Activated T-cell treated with anti-CD3 and anti-CD28 coated beads, Interleukin-2, amount 50 U/mL, for 48 hours (primary cell): ENCODE measurements at regions not wholly inside any gene's neighbourhood (a gene's known extent, or its start where the extent isn't known, plus 50 kb on each side); places are given as distances from the start of the nearest gene placed in this dataset.
A peak's percentile ranks its signal among the peaks of the same experiment; 100 is the strongest.

Experiments used
- DNase-seq, 2 experiments: peaks; one replicate each; pipeline ENCODE4 v3.0.0-alpha.2; 2020

DNA sequence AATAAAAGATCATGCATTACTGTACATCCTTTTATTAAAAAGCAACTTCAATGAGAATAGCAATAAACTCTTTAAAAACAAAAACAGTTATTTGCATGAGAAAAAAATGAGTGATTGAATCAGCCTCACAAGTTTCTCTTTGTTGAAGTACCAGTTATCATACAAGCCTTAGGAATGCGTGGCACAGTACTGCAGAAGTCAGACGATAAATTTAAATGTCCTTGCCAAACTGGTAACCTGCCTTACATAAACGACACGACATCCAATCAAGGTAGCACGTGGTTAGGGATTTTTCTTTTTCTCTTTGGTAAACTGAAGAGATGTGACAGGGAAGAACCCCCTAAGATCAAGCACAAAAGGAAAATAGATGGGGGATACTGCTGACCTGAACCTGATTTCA is 251.0 kb downstream of the KLF12 start:
- no peak for DNase-seq

DNA sequence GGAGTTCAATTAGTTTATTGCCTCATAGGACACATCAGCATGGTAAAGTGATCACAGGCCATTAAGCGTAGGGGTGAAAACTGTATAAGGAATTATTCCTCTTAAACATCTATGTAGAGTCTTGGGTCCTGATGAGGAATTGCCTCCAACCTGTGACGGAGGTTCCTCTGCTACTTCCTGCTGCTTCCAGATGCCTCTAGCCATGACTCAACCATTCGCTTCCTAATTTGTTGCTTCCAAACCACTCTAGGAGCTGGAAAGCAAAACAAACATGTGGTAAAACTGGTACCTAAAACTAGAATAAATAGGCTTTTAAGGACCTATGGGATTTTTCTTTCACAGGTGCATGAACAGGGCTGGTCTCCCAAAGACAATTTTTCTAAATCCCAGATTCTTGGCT is 253.8 kb downstream of the KLF12 start:
- DNase-seq: no peak

DNA sequence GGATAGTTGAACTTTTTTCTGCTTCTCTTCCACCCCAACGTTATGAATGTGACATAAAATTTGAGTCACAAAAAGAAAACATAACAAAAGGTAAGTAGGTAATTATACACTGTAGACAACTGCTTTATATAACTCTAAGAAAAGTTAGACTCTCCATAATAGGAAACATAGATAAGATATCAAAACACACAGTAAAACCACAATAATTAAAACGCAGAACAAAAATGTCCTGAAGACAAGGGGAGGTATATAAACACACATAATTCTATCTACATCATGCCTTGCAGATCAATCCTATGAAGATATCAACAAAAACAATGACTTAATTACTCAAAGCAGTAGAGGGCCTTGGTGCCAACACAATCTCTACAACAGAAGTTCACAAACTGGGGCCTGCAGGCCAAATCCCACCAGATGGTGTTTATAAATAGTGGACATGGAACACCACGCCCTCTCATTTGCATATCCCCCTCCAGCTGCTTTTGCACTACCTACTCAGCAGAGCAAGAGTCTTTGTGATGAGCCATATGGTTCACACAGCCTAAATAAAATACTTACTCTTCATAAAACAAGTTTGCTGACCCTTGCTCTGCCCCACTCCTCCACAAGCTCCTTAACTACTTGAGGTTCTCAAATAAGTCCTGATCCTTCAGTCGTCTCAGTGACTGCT is 254.7 kb downstream of the KLF12 start:
- no peak for DNase-seq

DNA sequence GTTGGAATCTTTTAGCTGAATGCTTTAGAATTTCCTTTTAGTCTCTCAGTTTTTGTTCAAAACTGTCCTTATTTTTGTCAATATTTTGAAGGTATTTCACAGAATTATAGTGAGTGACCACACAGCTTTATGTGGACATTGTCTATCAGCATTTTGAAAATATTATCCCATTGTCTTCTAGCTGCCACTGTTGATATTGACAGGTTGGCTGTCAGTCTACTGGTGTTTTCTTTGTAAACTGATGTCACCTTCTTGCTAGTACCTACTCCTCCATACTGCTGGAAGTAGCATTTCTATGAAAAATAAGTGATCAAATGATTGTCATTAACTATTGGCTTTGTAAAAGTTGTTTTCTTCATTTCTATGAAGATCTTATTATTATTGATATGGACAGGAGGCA is 256.8 kb downstream of the KLF12 start:
- DNase-seq: no peak

DNA sequence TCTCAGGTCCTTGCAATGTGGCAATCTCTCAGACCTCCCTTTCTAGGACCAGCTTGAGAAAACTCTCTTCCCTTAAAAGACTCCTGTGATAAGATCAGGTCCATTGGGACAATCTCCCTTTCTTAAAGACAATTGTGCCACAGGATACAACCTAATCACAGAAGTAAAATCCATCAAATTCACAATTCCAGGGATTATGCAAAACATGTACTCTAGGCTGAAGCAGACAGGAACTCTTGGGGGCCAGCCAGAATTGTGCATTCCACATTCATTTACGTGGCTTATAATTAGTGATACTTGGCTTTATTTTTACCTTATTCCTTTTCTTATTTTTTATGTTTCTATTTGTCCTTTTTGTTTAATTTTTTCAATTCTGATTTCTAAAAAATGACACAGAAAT is 257.9 kb downstream of the KLF12 start:
- DNase-seq: no peak

DNA sequence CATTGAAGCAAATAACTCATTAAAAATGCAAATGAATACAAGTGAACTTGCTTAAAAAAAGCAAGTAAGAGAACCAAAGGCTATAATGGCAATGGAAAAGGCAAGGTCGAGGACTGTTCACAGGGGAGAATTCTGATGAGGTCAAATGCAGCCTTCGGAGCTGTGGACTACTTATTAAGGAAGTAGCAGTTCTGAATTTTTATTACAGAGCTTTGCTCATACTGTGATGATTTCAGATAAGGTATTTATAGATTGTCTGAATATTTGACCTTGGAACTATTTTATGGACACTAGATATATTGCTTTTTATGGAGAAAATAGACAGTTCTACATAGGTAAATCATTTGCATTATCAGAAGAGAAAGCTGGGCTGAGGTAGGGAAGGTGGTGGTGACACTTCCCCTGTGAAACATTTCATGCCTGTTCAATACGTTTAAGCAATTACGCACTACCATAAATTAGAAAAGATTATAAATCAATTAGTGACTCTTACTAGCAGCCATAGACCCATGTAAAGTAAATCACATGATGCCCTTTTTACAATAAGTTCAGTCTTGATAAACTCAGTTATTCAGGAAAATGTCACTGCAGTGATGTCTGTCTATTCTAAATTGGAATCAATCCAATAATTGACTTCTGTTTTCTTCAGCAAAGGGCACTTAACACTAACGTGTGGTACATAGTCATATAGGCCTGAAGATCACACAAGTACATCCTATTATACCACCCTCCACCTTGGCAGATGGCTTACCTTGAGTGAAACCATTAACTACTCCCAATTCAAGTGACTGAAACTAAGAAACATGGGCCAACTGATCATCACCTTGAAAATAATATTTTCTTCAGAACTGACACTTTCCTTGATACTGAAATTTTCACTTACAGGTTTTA is 260.0 kb downstream of the KLF12 start:
- no peak for DNase-seq

DNA sequence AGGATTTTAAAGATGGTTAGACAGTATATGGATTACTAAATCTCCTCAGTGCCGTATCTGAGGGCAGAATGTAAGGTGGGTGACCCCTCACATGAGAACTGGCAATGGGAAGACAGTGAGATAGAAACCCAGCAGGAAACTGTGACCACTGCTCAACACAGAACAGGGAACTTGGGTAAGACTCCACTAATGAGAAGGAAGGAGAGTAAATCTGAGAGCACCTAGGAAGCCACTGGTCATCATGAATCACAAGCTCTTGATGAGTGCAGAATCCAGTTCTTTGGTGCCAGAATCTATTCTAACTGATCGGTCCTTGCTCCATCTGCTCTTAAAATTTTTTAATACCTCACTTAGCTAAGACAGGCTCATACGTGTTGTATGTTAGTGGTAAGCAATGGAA is 261.8 kb downstream of the KLF12 start:
- no peak for DNase-seq

DNA sequence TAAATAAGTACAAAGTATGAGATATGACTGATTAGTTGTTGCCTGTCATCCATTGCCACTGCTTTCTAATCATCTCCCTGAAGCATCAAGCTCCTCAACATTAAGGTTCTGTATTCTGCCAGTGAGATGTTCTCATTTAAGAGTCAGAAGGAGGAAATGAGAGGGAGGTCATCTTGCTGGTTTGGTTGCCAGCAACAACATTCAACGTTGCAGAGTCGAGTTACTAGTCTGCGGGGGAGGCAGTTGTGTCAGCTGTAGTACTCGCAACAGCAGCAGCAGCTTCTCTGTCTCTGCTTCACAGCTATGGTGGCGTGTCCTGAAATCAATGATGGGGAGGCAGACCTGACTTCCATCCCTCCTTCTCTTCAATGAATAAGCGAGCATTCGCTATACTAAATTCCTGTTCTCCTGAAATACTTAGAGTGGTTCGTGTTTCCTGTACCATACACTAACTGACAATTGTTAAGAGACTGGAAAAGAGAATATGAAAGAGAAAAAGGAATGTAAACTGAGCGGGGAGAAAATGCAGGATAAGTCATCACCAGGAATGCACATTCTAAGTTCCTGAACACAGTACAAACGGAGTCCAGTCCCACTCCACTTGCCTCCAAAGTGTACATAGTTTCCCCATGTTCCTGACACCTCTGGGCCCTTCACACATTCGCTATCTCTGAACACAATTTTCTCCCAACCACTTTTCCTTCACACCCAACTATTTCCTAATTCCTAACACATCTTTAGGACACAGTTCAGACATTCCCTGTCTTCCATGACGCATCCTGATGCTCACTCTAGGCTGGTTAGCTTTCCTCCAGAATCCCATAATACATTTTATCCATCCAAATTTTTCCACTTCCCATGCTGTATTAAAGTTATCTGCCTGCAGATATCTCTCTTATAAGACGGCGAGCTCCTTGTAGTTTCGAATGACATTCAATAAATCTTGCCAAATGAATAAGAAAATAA is 263.0 kb downstream of the KLF12 start:
- DNase-seq: peak in 1 of 2 experiments; percentile 32

DNA sequence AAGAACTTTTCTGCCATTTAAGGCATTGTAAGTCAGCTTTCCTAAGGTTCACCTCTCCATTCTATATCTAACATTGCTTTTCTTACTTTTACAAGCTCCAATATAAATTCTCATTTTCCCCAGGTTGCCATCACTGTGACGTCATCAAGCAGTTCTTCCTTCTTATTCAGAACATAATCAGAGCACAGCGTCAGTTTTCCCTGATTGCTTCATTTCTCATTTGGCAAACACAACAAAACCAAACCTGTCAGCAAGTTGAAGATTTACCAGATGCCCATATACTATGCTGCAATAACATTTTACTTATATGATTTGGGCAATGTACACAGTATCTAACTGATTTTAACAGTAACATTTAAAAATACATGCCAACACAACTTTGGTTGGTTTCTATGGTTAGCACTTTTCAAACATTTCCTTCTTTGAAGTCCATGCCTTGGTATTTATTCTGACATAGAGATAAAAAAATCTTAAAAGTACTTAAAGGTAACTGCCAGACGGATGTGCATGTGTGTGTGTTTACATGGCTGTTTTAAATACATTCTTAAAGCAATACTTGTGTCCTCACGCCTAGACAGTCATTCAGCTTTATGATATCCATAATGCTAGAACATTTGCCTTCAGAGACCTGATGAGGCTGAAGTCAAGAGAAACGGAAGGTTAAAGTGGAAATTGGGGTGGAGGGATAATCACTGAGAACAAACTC is 264.0 kb downstream of the KLF12 start:
- DNase-seq: no peak

DNA sequence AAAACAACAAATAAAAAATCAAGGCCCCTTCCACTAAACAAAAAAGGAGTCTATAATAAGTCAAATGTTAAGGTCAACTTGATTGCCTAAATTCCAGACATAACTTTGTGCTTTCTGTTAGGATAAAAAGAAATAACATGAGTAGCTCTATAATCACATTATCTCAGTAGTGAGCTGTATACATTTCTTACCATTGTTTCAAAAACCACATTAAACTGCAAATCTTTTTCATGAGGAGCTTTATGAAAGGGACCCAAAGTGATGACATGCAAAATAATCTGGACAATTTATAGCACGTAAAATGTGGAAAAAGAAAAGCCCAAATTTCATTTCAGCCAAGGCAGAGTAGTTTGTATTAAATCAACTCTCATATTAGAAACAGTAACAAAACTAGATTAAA is 269.2 kb downstream of the KLF12 start:
- DNase-seq: no peak

DNA sequence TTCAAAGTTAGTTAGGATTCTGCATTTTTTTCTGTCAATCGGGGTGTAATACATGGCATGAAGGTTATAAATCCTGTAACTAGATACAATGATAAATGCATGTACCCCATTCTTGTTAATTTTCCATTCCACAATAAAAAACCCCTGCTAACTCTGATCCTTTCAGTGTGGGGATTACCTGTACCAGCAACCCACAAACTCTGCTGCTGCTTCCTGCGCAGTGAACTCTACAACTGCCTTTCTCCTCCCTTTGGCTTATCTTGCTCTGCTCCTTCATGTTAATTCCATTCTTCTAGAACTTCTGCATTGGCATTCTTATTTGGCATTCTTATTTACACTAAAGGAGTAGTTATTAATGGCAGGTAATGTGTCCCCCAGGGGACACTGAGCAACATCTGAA is 273.1 kb downstream of the KLF12 start:
- no peak for DNase-seq

DNA sequence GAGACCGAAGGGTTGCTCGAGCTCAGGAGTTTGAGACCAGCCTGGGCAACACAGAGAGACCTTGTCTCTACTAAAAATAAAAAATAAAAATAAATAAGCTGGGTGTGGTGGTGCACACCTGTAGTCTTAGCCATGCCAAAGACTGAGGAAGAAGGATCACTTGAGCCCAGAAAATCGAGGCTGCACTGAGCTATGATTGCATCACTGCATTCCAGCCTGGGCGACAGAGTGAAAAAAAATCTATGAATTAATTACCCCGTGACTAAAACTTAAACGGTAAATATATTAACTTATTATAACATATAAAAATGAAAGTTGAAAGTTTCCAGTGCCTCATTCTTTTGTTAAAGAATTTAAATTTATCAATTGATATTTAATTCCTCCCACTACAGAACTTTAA is 273.7 kb downstream of the KLF12 start:
- DNase-seq: no peak

DNA sequence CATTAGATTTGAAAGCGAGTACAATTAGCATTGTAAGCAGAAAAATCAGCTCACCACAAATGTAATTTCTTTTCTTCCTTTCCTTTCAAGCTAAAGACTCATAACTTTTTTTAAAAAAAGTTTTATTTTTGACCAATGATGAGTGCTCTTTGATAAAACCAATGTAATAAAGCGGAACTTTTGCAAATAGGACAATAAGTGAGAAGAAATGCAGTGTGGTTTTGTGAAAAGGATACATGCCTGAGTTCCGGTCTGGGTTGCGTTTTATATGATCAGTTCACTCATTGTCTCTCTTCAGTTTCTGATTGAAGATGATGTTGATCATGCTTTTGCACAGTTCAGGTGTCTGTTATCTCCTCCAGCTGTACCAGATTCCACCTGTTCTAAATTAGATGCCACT is 274.4 kb downstream of the KLF12 start:
- no peak for DNase-seq

DNA sequence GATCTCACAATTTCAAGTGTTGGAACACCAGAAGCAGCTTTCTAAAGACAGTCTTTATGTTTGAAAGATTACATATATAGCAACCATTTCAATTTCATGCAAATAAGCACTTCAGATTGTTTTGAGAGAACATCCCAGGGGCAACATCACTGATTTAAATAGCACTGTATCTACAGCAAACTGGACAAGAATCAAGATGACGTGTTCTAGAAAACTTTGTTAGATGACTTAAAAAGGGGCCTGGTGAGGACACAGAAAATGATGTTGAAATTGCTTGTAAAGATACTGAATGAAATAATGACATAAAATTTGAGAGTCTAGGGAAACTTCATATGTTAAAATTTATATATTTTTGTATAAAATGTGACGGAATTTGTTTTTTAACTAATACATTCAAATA is 277.1 kb downstream of the KLF12 start:
- DNase-seq: no peak

DNA sequence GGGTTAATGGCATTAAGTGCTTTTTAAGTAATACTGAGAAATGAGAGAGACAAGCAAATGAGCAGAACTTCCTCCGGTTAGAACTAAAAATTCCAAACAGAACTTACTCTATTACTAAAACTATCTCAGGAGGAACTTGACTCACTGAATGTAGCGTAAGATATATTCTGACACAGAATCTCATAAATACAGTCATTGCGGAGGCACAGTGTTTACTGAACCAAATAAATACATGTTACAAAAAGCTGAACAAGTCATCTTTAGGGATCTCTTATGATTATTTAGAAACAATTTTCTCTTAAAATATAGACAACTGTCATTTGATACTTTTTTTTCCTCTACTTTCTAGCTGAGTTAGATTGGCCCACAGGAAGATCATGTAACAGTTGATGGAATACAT is 283.1 kb downstream of the KLF12 start:
- DNase-seq: no peak

DNA sequence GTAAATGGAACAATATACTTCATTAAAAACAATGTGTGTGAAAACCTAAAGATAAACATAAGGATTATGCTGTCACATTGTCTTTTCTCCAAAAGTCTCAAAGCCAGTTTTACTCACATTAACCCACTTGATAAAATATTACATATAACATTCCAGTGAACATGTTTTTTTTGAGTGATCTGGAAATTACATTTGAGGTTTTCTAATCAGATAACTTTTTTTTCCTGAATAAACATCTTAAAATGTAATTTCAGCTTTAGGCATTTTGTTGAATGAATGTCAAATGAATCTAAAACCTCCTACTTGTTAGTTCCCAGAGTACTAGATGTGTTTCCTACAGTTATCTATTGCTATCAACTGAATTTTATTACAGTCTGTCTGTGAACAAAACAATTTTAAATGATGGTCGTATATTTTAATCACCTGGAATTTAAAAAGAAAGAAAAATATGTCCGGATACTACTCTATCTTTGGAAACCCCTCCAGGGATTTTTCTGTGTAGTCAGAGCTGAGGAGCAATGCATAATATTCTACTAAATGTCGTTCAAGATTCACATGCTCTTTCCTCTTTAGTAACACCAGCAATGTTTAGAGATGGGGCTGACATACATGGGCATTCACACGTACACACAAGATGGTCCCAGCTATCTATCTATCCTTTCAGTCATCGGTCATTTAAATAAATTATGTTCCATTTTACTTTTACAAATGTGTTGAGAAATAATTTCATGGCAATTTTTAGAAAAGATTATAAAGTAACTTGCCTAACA is 283.9 kb downstream of the KLF12 start:
- no peak for DNase-seq

DNA sequence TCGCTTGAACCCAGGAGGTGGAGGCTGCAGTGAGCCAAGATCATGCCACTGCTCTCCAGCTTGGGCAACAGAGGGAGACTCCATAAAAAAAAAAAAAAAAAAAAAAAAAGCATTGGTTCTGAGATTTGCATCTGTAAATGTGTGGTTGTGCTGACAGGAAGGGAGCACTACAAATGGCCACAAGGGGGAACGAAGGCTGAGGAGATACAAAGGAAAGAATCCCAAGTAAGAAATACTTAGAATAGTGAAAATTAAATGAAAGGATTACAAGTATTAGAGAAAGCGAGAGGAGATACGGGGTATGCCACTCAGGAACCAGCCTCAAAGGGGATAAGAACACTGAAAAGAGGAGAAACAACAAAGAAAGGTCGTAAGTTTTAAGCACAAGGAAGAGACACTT is 284.9 kb downstream of the KLF12 start:
- DNase-seq: no peak

DNA sequence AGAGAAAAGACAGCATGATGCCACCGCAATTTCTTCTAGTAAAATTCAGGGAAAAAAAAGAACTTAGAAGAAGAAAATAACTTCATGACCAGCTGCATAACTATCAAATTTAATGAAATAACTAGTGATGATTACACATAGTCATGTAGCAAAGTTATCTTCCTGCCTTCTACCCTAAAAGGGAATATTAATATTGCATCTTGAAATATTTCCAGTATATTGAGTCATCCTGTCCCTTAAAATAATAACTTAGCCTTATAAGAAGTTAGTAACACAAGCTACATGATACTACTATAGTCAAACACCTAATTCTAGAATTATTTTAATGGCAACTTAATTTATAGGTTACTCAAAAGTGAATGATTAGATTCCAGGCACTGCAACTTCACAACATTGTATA is 289.2 kb downstream of the KLF12 start:
- no peak for DNase-seq

DNA sequence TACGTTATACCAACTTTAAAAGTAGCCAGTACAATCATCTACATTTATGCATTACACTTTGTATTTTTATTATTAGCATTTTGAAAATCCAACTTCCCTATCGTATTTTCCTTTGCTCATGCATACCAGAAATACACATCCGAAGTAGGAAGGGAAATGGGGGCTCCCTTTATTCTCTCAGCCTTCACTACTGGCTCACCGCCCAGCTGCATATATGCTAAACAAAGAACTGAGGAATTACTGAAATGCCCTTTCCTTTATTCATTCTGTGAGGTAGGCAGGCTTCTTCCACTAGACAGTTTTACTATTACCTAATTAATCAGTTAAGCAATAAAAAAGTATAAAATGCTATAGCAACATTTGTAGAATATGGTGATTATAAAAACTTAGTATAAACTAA is 291.6 kb downstream of the KLF12 start:
- no peak for DNase-seq

DNA sequence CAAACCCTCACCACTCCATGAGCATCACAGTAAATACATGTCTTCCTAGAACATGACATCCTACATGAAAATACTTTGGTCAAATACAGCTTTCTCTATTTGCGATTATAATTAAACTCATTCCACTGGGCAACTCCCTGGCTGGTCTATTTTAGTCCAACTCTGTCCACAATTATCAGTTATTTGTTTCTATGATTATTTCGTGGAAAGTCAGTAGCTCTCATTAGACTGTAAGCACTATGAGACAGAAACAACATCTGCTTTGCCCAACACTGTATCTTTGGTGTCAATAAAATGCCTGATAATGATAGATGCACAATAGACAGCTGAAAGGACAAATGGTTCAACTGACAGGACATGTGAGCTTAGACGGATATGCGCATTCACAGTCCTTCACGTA is 292.0 kb downstream of the KLF12 start:
- DNase-seq: no peak

DNA sequence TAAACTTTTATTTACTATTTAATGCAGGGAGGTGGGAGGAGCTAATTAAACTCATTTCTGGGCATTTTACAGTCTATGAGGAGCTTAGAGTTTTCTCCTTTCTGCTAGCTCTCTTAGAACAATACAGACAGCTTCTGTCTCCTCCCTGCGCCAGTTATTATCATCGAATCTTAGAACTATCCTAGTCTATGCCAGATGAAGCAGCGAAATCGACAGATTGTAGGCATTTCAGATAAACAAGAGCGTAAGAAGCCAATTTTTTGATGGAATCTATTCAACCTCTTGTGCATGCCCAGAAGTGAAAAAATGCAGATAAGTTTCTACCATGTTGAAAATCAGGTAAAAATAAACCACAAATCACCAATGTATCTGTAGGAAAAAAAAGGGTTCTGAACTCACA is 297.1 kb downstream of the KLF12 start:
- DNase-seq: no peak

DNA sequence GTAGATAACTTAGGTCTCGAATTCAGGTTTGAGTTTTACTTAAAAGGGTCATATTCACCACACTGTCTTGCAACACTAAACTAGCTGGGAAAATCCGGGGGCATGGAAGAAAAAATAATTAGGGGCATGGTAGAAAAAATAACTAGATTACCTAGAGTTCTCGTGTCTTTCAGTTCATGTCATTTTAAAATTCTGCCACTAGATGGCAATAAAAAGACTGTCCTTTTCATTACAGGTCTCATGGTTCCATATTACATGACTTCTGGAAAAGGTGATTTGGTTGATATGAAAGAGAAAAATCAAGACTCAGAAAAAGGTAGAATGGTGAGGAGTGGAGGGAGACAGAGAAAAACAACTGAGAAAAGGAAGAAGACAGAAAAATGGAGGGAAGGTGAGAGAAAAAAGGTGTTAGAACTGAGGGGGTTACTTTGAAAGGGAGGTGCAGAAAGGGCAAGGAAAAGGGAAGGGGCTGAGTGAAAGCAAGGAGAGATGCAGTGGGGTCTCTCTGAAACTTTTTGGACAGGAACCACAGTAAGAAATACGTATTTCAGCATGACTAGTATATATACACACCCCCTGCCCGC is 299.0 kb downstream of the KLF12 start:
- DNase-seq: no peak
